ENCODE measurements at regions not wholly inside any gene's neighbourhood (a gene's known extent, or its start where the extent isn't known, plus 50 kb on each side); places are given as distances from the start of the nearest gene placed in this dataset.

DNA sequence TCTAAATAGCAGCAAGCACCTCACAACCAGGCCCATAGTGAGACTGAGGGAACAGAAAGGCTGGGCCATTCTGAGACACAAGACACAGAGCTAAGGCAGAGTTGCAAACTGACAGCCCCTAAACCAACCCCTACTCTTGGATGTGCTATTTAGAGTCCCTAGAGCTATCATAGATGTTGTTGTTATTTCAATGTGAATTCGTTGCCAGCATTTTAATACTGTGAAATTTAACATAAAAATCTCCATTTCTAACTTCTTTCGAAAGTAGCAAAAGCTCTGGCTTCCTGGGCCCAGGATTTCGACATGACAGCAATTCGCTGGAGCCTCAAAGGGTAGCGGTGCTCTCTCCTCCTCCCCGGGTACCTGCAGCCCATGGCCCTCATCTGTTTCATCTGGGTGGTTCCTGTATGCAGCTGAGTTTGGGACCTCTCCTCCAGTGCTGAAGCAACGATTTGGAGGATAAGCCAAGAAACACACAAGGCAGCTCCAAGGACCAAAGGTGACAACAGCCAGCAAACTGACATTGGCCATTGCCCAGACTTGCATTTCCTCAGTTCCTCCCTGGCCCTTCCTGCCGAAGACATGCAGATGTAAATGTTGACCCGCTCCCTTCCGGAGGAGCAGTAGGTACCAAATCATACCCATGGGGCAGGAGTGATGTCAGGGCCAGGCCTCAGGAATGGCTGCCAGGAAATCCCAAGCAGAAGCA lies 254.4 kb upstream of the NCKAP5 start:
- H3K27me3 Mint-ChIP-seq (ENCODE audit: insufficient read depth, low read depth, poor library complexity) = no peaks in the 10 kb centered on the region
- no peak overlapping the region for H3K27ac Mint-ChIP-seq
- Histone ChIP-seq H3K4me3 (no peak overlapping the region), H3K79me2 (replicated peaks; ENCODE audit: insufficient read depth) (no peaks in the 10 kb centered on the region), H3K36me3 (ENCODE audit: insufficient read depth) (no peaks in the 10 kb centered on the region), H3K9me2 (ENCODE audit: insufficient read depth) (no peaks in the 10 kb centered on the region), H2AFZ (no peak overlapping the region), H3K4me2 (no peak overlapping the region), H3K27ac (ENCODE audit: low read depth) (no peak overlapping the region), H3K27me3 (ENCODE audit: insufficient read depth) (no peaks in the 10 kb centered on the region), H3F3A (replicated peaks; ENCODE audit: low read depth) (no peaks in the 10 kb centered on the region), H4K20me1 (replicated peaks; ENCODE audit: insufficient read depth) (no peaks in the 10 kb centered on the region), H3K4me1 (ENCODE audit: insufficient read depth) (no peaks in the 10 kb centered on the region; the same call in none of the 2 replicates)
- H3K4me3 Mint-ChIP-seq = no peak overlapping the region
- no peak for TF ChIP-seq EZH2 (IDR thresholded peaks at IDR 0.05; ENCODE audit: low read depth, unreplicated experiment)
- TF ChIP-seq, protein P1, sequence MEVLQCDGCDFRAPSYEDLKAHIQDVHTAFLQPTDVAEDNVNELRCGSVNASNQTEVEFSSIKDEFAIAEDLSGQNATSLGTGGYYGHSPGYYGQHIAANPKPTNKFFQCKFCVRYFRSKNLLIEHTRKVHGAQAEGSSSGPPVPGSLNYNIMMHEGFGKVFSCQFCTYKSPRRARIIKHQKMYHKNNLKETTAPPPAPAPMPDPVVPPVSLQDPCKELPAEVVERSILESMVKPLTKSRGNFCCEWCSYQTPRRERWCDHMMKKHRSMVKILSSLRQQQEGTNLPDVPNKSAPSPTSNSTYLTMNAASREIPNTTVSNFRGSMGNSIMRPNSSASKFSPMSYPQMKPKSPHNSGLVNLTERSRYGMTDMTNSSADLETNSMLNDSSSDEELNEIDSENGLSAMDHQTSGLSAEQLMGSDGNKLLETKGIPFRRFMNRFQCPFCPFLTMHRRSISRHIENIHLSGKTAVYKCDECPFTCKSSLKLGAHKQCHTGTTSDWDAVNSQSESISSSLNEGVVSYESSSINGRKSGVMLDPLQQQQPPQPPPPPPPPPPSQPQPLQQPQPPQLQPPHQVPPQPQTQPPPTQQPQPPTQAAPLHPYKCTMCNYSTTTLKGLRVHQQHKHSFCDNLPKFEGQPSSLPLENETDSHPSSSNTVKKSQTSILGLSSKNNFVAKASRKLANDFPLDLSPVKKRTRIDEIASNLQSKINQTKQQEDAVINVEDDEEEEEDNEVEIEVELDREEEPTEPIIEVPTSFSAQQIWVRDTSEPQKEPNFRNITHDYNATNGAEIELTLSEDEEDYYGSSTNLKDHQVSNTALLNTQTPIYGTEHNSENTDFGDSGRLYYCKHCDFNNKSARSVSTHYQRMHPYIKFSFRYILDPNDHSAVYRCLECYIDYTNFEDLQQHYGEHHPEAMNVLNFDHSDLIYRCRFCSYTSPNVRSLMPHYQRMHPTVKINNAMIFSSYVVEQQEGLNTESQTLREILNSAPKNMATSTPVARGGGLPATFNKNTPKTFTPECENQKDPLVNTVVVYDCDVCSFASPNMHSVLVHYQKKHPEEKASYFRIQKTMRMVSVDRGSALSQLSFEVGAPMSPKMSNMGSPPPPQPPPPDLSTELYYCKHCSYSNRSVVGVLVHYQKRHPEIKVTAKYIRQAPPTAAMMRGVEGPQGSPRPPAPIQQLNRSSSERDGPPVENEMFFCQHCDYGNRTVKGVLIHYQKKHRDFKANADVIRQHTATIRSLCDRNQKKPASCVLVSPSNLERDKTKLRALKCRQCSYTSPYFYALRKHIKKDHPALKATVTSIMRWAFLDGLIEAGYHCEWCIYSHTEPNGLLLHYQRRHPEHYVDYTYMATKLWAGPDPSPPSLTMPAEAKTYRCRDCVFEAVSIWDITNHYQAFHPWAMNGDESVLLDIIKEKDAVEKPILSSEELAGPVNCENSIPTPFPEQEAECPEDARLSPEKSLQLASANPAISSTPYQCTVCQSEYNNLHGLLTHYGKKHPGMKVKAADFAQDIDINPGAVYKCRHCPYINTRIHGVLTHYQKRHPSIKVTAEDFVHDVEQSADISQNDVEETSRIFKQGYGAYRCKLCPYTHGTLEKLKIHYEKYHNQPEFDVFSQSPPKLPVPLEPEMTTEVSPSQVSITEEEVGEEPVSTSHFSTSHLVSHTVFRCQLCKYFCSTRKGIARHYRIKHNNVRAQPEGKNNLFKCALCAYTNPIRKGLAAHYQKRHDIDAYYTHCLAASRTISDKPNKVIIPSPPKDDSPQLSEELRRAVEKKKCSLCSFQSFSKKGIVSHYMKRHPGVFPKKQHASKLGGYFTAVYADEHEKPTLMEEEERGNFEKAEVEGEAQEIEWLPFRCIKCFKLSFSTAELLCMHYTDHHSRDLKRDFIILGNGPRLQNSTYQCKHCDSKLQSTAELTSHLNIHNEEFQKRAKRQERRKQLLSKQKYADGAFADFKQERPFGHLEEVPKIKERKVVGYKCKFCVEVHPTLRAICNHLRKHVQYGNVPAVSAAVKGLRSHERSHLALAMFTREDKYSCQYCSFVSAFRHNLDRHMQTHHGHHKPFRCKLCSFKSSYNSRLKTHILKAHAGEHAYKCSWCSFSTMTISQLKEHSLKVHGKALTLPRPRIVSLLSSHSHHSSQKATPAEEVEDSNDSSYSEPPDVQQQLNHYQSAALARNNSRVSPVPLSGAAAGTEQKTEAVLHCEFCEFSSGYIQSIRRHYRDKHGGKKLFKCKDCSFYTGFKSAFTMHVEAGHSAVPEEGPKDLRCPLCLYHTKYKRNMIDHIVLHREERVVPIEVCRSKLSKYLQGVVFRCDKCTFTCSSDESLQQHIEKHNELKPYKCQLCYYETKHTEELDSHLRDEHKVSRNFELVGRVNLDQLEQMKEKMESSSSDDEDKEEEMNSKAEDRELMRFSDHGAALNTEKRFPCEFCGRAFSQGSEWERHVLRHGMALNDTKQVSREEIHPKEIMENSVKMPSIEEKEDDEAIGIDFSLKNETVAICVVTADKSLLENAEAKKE (CRISPR knock-in tag; IDR thresholded peaks at IDR 0.05) = no peak
- no peak for TF ChIP-seq CREB1 (CRISPR knock-in tag; IDR thresholded peaks at IDR 0.05; ENCODE audit: low read depth)
- no peak for TF ChIP-seq POLR2AphosphoS5 (IDR thresholded peaks at IDR 0.05; ENCODE audit: low read depth)
- TF ChIP-seq, protein P2, sequence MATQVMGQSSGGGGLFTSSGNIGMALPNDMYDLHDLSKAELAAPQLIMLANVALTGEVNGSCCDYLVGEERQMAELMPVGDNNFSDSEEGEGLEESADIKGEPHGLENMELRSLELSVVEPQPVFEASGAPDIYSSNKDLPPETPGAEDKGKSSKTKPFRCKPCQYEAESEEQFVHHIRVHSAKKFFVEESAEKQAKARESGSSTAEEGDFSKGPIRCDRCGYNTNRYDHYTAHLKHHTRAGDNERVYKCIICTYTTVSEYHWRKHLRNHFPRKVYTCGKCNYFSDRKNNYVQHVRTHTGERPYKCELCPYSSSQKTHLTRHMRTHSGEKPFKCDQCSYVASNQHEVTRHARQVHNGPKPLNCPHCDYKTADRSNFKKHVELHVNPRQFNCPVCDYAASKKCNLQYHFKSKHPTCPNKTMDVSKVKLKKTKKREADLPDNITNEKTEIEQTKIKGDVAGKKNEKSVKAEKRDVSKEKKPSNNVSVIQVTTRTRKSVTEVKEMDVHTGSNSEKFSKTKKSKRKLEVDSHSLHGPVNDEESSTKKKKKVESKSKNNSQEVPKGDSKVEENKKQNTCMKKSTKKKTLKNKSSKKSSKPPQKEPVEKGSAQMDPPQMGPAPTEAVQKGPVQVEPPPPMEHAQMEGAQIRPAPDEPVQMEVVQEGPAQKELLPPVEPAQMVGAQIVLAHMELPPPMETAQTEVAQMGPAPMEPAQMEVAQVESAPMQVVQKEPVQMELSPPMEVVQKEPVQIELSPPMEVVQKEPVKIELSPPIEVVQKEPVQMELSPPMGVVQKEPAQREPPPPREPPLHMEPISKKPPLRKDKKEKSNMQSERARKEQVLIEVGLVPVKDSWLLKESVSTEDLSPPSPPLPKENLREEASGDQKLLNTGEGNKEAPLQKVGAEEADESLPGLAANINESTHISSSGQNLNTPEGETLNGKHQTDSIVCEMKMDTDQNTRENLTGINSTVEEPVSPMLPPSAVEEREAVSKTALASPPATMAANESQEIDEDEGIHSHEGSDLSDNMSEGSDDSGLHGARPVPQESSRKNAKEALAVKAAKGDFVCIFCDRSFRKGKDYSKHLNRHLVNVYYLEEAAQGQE (IDR thresholded peaks at IDR 0.05; ENCODE audit: unreplicated experiment) = no peak
- no peak for TF ChIP-seq JUNB (IDR thresholded peaks at IDR 0.05; ENCODE audit: unreplicated experiment)
- TF ChIP-seq, protein P3, sequence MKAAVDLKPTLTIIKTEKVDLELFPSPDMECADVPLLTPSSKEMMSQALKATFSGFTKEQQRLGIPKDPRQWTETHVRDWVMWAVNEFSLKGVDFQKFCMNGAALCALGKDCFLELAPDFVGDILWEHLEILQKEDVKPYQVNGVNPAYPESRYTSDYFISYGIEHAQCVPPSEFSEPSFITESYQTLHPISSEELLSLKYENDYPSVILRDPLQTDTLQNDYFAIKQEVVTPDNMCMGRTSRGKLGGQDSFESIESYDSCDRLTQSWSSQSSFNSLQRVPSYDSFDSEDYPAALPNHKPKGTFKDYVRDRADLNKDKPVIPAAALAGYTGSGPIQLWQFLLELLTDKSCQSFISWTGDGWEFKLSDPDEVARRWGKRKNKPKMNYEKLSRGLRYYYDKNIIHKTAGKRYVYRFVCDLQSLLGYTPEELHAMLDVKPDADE (IDR thresholded peaks at IDR 0.05) = no peak
- TF ChIP-seq NANOG (IDR thresholded peaks at IDR 0.05; ENCODE audit: borderline replicate concordance) = no peak
- no peak for TF ChIP-seq ZNF331 (CRISPR knock-in tag; IDR thresholded peaks at IDR 0.05; ENCODE audit: low read depth)
- H3K36me3 Mint-ChIP-seq (ENCODE audit: low read depth) = no peaks in the 10 kb centered on the region
- H3K9me3 Mint-ChIP-seq = no peaks in the 10 kb centered on the region
- H3K4me1 Mint-ChIP-seq = peaks cover 2% of the 10 kb centered on the region; the same call in 1 of the 3 replicates
- no peak for DNase-seq (ENCODE audit: low spot score)
- ATAC-seq = no peak

Measured in GM23338 (cell line).